ENCODE measurements at regions not wholly inside any gene's neighbourhood (a gene's known extent, or its start where the extent isn't known, plus 50 kb on each side); places are given as distances from the start of the nearest gene placed in this dataset.

- no peak for TF ChIP-seq CTCF (IDR thresholded peaks at IDR 0.05)
- no peak for TF ChIP-seq POLR2A (IDR thresholded peaks at IDR 0.05)
- TF ChIP-seq POLR2AphosphoS5 (IDR thresholded peaks at IDR 0.05): no peak
Observed at GRCh38 chr6:155527443-155527842, 71.8 kb upstream of the NOX3 start.

Data from prostate gland (tissue), 2 donors.